Activated CD4-positive, alpha-beta memory T cell treated with anti-CD3 and anti-CD28 coated beads for 36 hours (primary cell): ENCODE measurements at regions not wholly inside any gene's neighbourhood (a gene's known extent, or its start where the extent isn't known, plus 50 kb on each side); places are given as distances from the start of the nearest gene placed in this dataset.
A peak's percentile ranks its signal among the peaks of the same experiment; 100 is the strongest.

Source experiments
- CTCF ChIA-PET: fragments of 350-600 bp; sonication (Branson Sonifier 250); formaldehyde crosslinking; loops from one replicate; lab custom pipeline; 2021; ENCODE audit warnings: antibody characterized with exemption, inconsistent platforms; lab: Charles Lee
- POLR2A ChIA-PET: fragments of 350-600 bp; sonication (Branson Sonifier 250); formaldehyde crosslinking; loops from one replicate; lab custom pipeline; 2021; ENCODE audit warnings: antibody characterized with exemption; lab: Charles Lee
- DNase-seq: peaks from one replicate; pipeline ENCODE4 v3.0.0-alpha.2; 2020
- H3K27ac Mint-ChIP-seq: one replicate; pipeline ENCODE4 v1.8.0; 2021; ENCODE audit warnings: mixed read lengths
- H3K27me3 Mint-ChIP-seq: one replicate; pipeline ENCODE4 v1.8.0; 2021; ENCODE audit warnings: mixed read lengths
- H3K36me3 Mint-ChIP-seq: one replicate; pipeline ENCODE4 v1.8.0; 2021; ENCODE audit warnings: mixed read lengths
- H3K4me1 Mint-ChIP-seq: one replicate; pipeline ENCODE4 v1.8.0; 2021; ENCODE audit warnings: low read depth, mixed read lengths
- H3K4me3 Mint-ChIP-seq: one replicate; pipeline ENCODE4 v1.8.0; 2021; ENCODE audit warnings: mild to moderate bottlenecking, mixed read lengths
- H3K9me3 Mint-ChIP-seq: one replicate; pipeline ENCODE4 v1.8.0; 2021; ENCODE audit warnings: mixed read lengths
- intact Hi-C: fragments of 100-400 bp; cut with micrococcal nuclease; formaldehyde crosslinking; loops from one replicate; pipeline ENCODE4 v1.15.1; 2023

- Mint-ChIP-seq H3K4me3 (no peak overlapping the region), H3K4me1 (no peaks in the 10 kb centered on the region), H3K27me3 (no peaks in the 10 kb centered on the region), H3K36me3 (no peaks in the 10 kb centered on the region), H3K9me3 (peaks cover 2% of the 10 kb centered on the region), H3K27ac (no peak overlapping the region)
- DNase-seq, result no peak
- CTCF ChIA-PET, result no interaction called here
- POLR2A ChIA-PET, result no interaction called here
- intact Hi-C loops, result no loop called here
Measured at GRCh38 chr7:52287698-52288097, 747.7 kb upstream of the POM121L12 start.

- H3K36me3 Mint-ChIP-seq, result no peaks in the 10 kb centered on the region
- no peak overlapping the region for H3K27ac Mint-ChIP-seq
- no peaks in the 10 kb centered on the region for H3K27me3 Mint-ChIP-seq
- CTCF ChIA-PET, result no interaction called here
- intact Hi-C loops, result no loop called here
- DNase-seq, result no peak
- H3K4me3 Mint-ChIP-seq, result no peak overlapping the region
- H3K4me1 Mint-ChIP-seq, result no peaks in the 10 kb centered on the region
- H3K9me3 Mint-ChIP-seq, result peaks cover 14% of the 10 kb centered on the region
- POLR2A ChIA-PET, result no interaction called here
Measured at GRCh38 chr7:52285689-52286088, 749.7 kb upstream of the POM121L12 start.

- intact Hi-C loops, result no loop called here
- no peak for DNase-seq
- ChIA-PET POLR2A (no interaction called here), CTCF (no interaction called here)
- Mint-ChIP-seq H3K36me3 (no peaks in the 10 kb centered on the region), H3K4me1 (no peaks in the 10 kb centered on the region), H3K4me3 (no peak overlapping the region), H3K9me3 (peaks cover 16% of the 10 kb centered on the region), H3K27me3 (no peaks in the 10 kb centered on the region), H3K27ac (no peak overlapping the region)
Measured at GRCh38 chr7:52283335-52283734, 752.1 kb upstream of the POM121L12 start.

- H3K36me3 Mint-ChIP-seq, result no peaks in the 10 kb centered on the region
- peaks cover 12% of the 10 kb centered on the region for H3K9me3 Mint-ChIP-seq
- no peaks in the 10 kb centered on the region for H3K4me1 Mint-ChIP-seq
- ChIA-PET CTCF (no interaction called here), POLR2A (no interaction called here)
- DNase-seq, result no peak
- intact Hi-C loops, result no loop called here
- H3K4me3 Mint-ChIP-seq, result no peak overlapping the region
- H3K27ac Mint-ChIP-seq, result peak overlapping the region; percentile 18
- H3K27me3 Mint-ChIP-seq, result no peaks in the 10 kb centered on the region
Measured at GRCh38 chr7:52273685-52274610, 761.5 kb upstream of the POM121L12 start.

- H3K9me3 Mint-ChIP-seq, result peaks cover 11% of the 10 kb centered on the region
- H3K27me3 Mint-ChIP-seq, result no peaks in the 10 kb centered on the region
- ChIA-PET CTCF (no interaction called here), POLR2A (no interaction called here)
- H3K36me3 Mint-ChIP-seq, result no peaks in the 10 kb centered on the region
- intact Hi-C loops, result no loop called here
- DNase-seq, result no peak
- H3K4me3 Mint-ChIP-seq, result no peak overlapping the region
- H3K27ac Mint-ChIP-seq, result no peak overlapping the region
- no peaks in the 10 kb centered on the region for H3K4me1 Mint-ChIP-seq
Measured at GRCh38 chr7:52271703-52272102, 763.7 kb upstream of the POM121L12 start.

GRCh38 chr7:52270301-52270700 lies 765.1 kb upstream of the POM121L12 start:
- Mint-ChIP-seq H3K9me3 (peaks cover 6% of the 10 kb centered on the region), H3K4me1 (no peaks in the 10 kb centered on the region), H3K27me3 (no peaks in the 10 kb centered on the region), H3K27ac (no peak overlapping the region), H3K36me3 (no peaks in the 10 kb centered on the region), H3K4me3 (no peak overlapping the region)
- intact Hi-C loops, result no loop called here
- ChIA-PET POLR2A (no interaction called here), CTCF (no interaction called here)
- no peak for DNase-seq

GRCh38 chr7:52269669-52270068 lies 765.8 kb upstream of the POM121L12 start:
- ChIA-PET CTCF (no interaction called here), POLR2A (no interaction called here)
- Mint-ChIP-seq H3K9me3 (peaks cover 6% of the 10 kb centered on the region), H3K27ac (no peak overlapping the region), H3K27me3 (no peaks in the 10 kb centered on the region), H3K4me1 (no peaks in the 10 kb centered on the region), H3K36me3 (no peaks in the 10 kb centered on the region), H3K4me3 (no peak overlapping the region)
- no peak for DNase-seq
- intact Hi-C loops, result no loop called here

GRCh38 chr7:52261057-52261456 lies 774.4 kb upstream of the POM121L12 start:
- CTCF ChIA-PET, result no interaction called here
- no peaks in the 10 kb centered on the region for H3K4me1 Mint-ChIP-seq

GRCh38 chr7:52260046-52260665 lies 775.3 kb upstream of the POM121L12 start:
- Mint-ChIP-seq H3K9me3 (peaks cover 34% of the 10 kb centered on the region), H3K27ac (no peak overlapping the region), H3K36me3 (no peaks in the 10 kb centered on the region), H3K4me3 (no peak overlapping the region), H3K27me3 (no peaks in the 10 kb centered on the region), H3K4me1 (no peaks in the 10 kb centered on the region)
- CTCF ChIA-PET, result no interaction called here
- intact Hi-C loops, result no loop called here
- POLR2A ChIA-PET, result no interaction called here
- DNase-seq, result no peak

More at GRCh38 chr7:52261057-52261456, 774.4 kb upstream of the POM121L12 start:
- Mint-ChIP-seq H3K27me3 (no peaks in the 10 kb centered on the region), H3K36me3 (no peaks in the 10 kb centered on the region), H3K9me3 (peaks cover 34% of the 10 kb centered on the region), H3K4me3 (no peak overlapping the region), H3K27ac (no peak overlapping the region)
- intact Hi-C loops, result no loop called here
- no peak for DNase-seq
- POLR2A ChIA-PET, result no interaction called here

GRCh38 chr7:52257890-52258289 lies 777.5 kb upstream of the POM121L12 start:
- intact Hi-C loops, result no loop called here
- no peak overlapping the region for H3K27ac Mint-ChIP-seq
- no peaks in the 10 kb centered on the region for H3K27me3 Mint-ChIP-seq
- no peak for DNase-seq
- no peak overlapping the region for H3K4me3 Mint-ChIP-seq
- ChIA-PET CTCF (no interaction called here), POLR2A (no interaction called here)
- no peaks in the 10 kb centered on the region for H3K4me1 Mint-ChIP-seq
- H3K36me3 Mint-ChIP-seq, result no peaks in the 10 kb centered on the region
- H3K9me3 Mint-ChIP-seq, result peaks cover 33% of the 10 kb centered on the region

- ChIA-PET CTCF (no interaction called here), POLR2A (no interaction called here)
- Mint-ChIP-seq H3K9me3 (peaks cover 26% of the 10 kb centered on the region), H3K4me3 (no peak overlapping the region), H3K4me1 (no peaks in the 10 kb centered on the region), H3K36me3 (no peaks in the 10 kb centered on the region), H3K27ac (no peak overlapping the region), H3K27me3 (no peaks in the 10 kb centered on the region)
- intact Hi-C loops, result no loop called here
- DNase-seq, result no peak
Measured at GRCh38 chr7:52254396-52255010, 780.9 kb upstream of the POM121L12 start.

- intact Hi-C loops, result no loop called here
- POLR2A ChIA-PET, result no interaction called here
- no peak for DNase-seq
- Mint-ChIP-seq H3K4me1 (no peaks in the 10 kb centered on the region), H3K27me3 (no peaks in the 10 kb centered on the region), H3K27ac (no peak overlapping the region), H3K4me3 (no peak overlapping the region), H3K9me3 (peaks cover 26% of the 10 kb centered on the region), H3K36me3 (no peaks in the 10 kb centered on the region)
- CTCF ChIA-PET, result no interaction called here
Measured at GRCh38 chr7:52253953-52254352, 781.5 kb upstream of the POM121L12 start.
